Colonic mucosa (tissue), 4 donors: ENCODE measurements at regions not wholly inside any gene's neighbourhood (a gene's known extent, or its start where the extent isn't known, plus 50 kb on each side); places are given as distances from the start of the nearest gene placed in this dataset.

Experiments
- DNase-seq: peaks from one replicate; pipeline ENCODE4 v3.0.0-alpha.2; 2020
- H3K27ac ChIP-seq: fragments of 200-600 bp; one replicate; pipeline ENCODE4 v1.8.0; 2021
- H3K27me3 ChIP-seq: fragments of 200-600 bp; one replicate; pipeline ENCODE4 v1.8.0; 2021
- H3K36me3 ChIP-seq: fragments of 200-600 bp; one replicate; pipeline ENCODE4 v1.8.0; 2021
- H3K4me1 ChIP-seq: fragments of 200-600 bp; one replicate; pipeline ENCODE4 v1.8.0; 2021; ENCODE audit warnings: mild to moderate bottlenecking
- H3K4me3 ChIP-seq: fragments of 200-600 bp; one replicate; pipeline ENCODE4 v1.8.0; 2021
- H3K9ac ChIP-seq, 2 donors: one replicate each; pipeline ENCODE4 v1.7.0; 2013; ENCODE audit warnings: control low read depth in 2 of 2, low read depth in 2 of 2, low read length in 2 of 2
- H3K9me3 ChIP-seq: fragments of 200-600 bp; one replicate; pipeline ENCODE4 v1.8.0; 2021
- CTCF ChIP-seq: fragments of 200-600 bp; IDR thresholded peaks from one replicate; pipeline ENCODE4 v1.8.0; 2022; ENCODE audit warnings: antibody characterized with exemption, mild to moderate bottlenecking
- intact Hi-C: fragments of 100-400 bp; cut with DNase I; formaldehyde crosslinking; loops from one replicate; pipeline ENCODE4 v1.14.1; 2022
- donor health status: healthy.
- donor health status: DM: no; HTN: no; CAD: no.
- donor health status: DM: no; HTN: no; CAD: no.

- no peak for DNase-seq
- Histone ChIP-seq H3K36me3 (no peaks in the 10 kb centered on the region), H3K9ac (no peak overlapping the region), H3K4me3 (no peak overlapping the region), H3K27me3 (no peaks in the 10 kb centered on the region), H3K9me3 (no peaks in the 10 kb centered on the region), H3K4me1 (no peaks in the 10 kb centered on the region), H3K27ac (no peak overlapping the region)
- intact Hi-C loops, result no loop called here
- no peak for TF ChIP-seq CTCF
Observed at GRCh38 chr3:160047876-160048275, 59.2 kb downstream of the IL12A start.

DNA sequence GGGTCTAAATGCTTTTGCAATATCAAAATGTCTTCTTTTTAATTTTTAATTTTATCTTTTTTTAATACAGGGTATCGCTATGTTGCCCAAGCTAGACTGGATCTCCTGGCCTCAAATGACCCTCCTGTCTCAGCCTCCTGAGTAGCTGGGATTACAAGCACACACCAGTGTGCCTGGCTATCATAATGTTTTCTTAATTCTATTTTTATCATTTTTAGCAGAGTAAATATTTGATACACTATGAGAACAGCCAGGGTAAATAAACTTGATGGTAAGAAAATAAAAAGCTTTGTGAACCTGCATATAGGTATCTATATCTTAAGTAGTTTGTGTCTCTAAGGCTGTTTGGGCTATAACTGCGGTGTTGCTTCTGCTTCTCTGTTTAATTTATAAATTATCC is 60.4 kb downstream of the IL12A start:
- no peaks in the 10 kb centered on the region for H3K9me3 ChIP-seq
- no peaks in the 10 kb centered on the region for H3K36me3 ChIP-seq
- intact Hi-C loops, result no loop called here
- no peak overlapping the region for H3K27ac ChIP-seq
- no peak overlapping the region for H3K9ac ChIP-seq
- H3K4me3 ChIP-seq, result no peak overlapping the region
- DNase-seq, result no peak
- no peaks in the 10 kb centered on the region for H3K27me3 ChIP-seq
- no peak for TF ChIP-seq CTCF
- no peaks in the 10 kb centered on the region for H3K4me1 ChIP-seq

GRCh38 chr3:160049565-160049964 is 60.9 kb downstream of the IL12A start:
- no peak overlapping the region for H3K9ac ChIP-seq
- H3K4me1 ChIP-seq, result no peaks in the 10 kb centered on the region
- TF ChIP-seq CTCF, result no peak
- no peak for DNase-seq
- H3K36me3 ChIP-seq, result no peaks in the 10 kb centered on the region
- no peak overlapping the region for H3K27ac ChIP-seq
- no peaks in the 10 kb centered on the region for H3K9me3 ChIP-seq
- no peaks in the 10 kb centered on the region for H3K27me3 ChIP-seq
- intact Hi-C loops, result no loop called here
- no peak overlapping the region for H3K4me3 ChIP-seq

- intact Hi-C loops, result no loop called here
- Histone ChIP-seq H3K27ac (no peak overlapping the region), H3K4me3 (no peak overlapping the region), H3K36me3 (no peaks in the 10 kb centered on the region), H3K9me3 (no peaks in the 10 kb centered on the region), H3K9ac (no peak overlapping the region), H3K27me3 (no peaks in the 10 kb centered on the region), H3K4me1 (no peaks in the 10 kb centered on the region)
- DNase-seq, result no peak
- TF ChIP-seq CTCF, result no peak
Observed at GRCh38 chr3:160049988-160050387, 61.4 kb downstream of the IL12A start.

DNA sequence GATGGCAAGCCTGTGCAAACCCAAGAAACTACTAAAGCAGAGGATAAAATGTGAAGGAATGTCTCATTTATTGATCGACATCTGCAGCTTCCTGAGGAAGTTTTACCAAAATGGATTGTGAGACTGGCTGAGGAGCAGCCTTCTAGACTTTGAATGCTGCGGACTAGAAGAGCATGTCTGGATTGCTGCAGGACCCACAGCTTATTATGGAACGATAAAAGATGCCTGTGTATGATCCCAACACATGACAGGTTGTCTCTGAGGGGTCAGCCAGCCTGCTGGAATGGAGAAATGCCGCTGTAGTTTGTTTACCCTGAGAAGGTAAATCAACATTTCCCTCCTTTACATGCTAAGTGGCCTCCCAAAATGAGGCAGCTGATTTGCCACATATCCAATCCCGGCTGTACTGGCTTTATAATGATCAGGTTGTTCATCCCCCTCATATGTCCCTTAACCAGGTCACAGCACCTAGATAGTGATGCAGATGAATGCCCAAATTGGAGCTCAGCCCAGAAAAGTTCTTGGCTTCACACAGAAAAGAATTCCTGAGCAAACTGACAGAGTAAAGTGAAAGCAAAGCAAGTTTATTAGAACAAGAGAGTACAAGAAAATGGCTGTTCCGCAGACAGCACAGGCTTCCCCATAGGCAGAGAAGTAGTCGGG is 63.9 kb downstream of the IL12A start:
- TF ChIP-seq CTCF, result no peak
- H3K9me3 ChIP-seq, result no peaks in the 10 kb centered on the region
- no peaks in the 10 kb centered on the region for H3K4me1 ChIP-seq
- DNase-seq, result no peak
- H3K27me3 ChIP-seq, result no peaks in the 10 kb centered on the region
- intact Hi-C loops, result no loop called here
- H3K27ac ChIP-seq, result no peak overlapping the region
- no peaks in the 10 kb centered on the region for H3K36me3 ChIP-seq
- no peak overlapping the region for H3K4me3 ChIP-seq
- H3K9ac ChIP-seq, result no peak overlapping the region
